Mesenchymal stem cell (in vitro differentiated cells and primary cell): ENCODE measurements at regions not wholly inside any gene's neighbourhood (a gene's known extent, or its start where the extent isn't known, plus 50 kb on each side); places are given as distances from the start of the nearest gene placed in this dataset.
"Not testable (repeated sequence)": the region's sequence is repeated elsewhere in the genome, so short reads cannot be mapped to it uniquely, and the experiment has no call there.

Experiments used
- DNase-seq: peaks from one replicate; pipeline ENCODE4 v3.0.0-alpha.2; 2013
- H2AFZ ChIP-seq: one replicate; pipeline ENCODE4 v1.6.1; 2013; ENCODE audit warnings: low read depth, mild to moderate bottlenecking, control low read depth, inconsistent platforms, low read length, moderate library complexity
- H2AK5ac ChIP-seq: 2 replicates; pipeline ENCODE4 v1.6.1; 2013; ENCODE audit warnings: low read length, moderate library complexity, mild to moderate bottlenecking, inconsistent platforms; ENCODE audit not compliant: severe bottlenecking
- H2BK120ac ChIP-seq: one replicate; pipeline ENCODE4 v1.6.1; 2013; ENCODE audit warnings: low read depth, mild to moderate bottlenecking, inconsistent platforms, low read length, moderate library complexity
- H2BK12ac ChIP-seq, 2 experiments: one replicate each; pipeline ENCODE4 v1.6.1; 2013; ENCODE audit warnings: inconsistent platforms in 2 of 2, low read length in 2 of 2, mild to moderate bottlenecking in 2 of 2, moderate library complexity in 2 of 2, control low read depth in 1 of 2
- H2BK15ac ChIP-seq: one replicate; pipeline ENCODE4 v1.6.1; 2013; ENCODE audit warnings: mild to moderate bottlenecking, low read depth, inconsistent platforms; ENCODE audit not compliant: poor library complexity, severe bottlenecking
- H2BK5ac ChIP-seq: 2 replicates; pipeline ENCODE4 v1.6.1; 2013; ENCODE audit warnings: low read depth, mild to moderate bottlenecking, low read length, control low read depth, inconsistent platforms; ENCODE audit not compliant: poor library complexity, severe bottlenecking
- H3K14ac ChIP-seq, 2 experiments: one replicate each; pipeline ENCODE4 v1.6.1; 2013; ENCODE audit warnings: inconsistent platforms in 2 of 2, low read length in 2 of 2, control low read depth in 1 of 2, mild to moderate bottlenecking in 1 of 2, moderate library complexity in 1 of 2
- H3K18ac ChIP-seq, 2 experiments: one replicate each; pipeline ENCODE4 v1.6.1; 2013; ENCODE audit warnings: inconsistent platforms in 2 of 2, low read length in 2 of 2, control low read depth in 1 of 2, low read depth in 1 of 2, mild to moderate bottlenecking in 1 of 2
- H3K23ac ChIP-seq, 2 experiments: one replicate each; pipeline ENCODE4 v1.6.1; 2013; ENCODE audit warnings: inconsistent platforms in 2 of 2, low read length in 2 of 2, mild to moderate bottlenecking in 2 of 2, moderate library complexity in 2 of 2, control low read depth in 1 of 2
- H3K27ac ChIP-seq: 2 replicates; pipeline ENCODE4 v1.5.1; 2013; ENCODE audit warnings: mild to moderate bottlenecking, moderate library complexity, low read length, control low read depth, inconsistent platforms; ENCODE audit not compliant: poor library complexity, severe bottlenecking
- H3K27me3 ChIP-seq, 2 experiments: 2 replicates each; pipeline versions ENCODE4 v1.6.1 to v1.7.0; 2013; ENCODE audit warnings: low read length in 2 of 2, mild to moderate bottlenecking in 2 of 2, moderate library complexity in 2 of 2, control low read depth in 1 of 2, inconsistent platforms in 1 of 2; ENCODE audit not compliant: control insufficient read depth in 1 of 2, insufficient read depth in 1 of 2
- H3K36me3 ChIP-seq, 2 experiments: 2 replicates each; pipeline versions ENCODE4 v1.6.1 to v1.7.0; 2013; ENCODE audit warnings: low read length in 2 of 2, control low read depth in 1 of 2, inconsistent platforms in 1 of 2, low read depth in 1 of 2, mild to moderate bottlenecking in 1 of 2; ENCODE audit not compliant: insufficient read depth in 2 of 2, control insufficient read depth in 1 of 2
- H3K4ac ChIP-seq, 2 experiments: one replicate each; pipeline ENCODE4 v1.6.1; 2013; ENCODE audit warnings: inconsistent platforms in 2 of 2, low read length in 2 of 2, mild to moderate bottlenecking in 2 of 2, moderate library complexity in 2 of 2, control low read depth in 1 of 2, low read depth in 1 of 2
- H3K4me1 ChIP-seq: 2 replicates; pipeline ENCODE4 v1.6.1; 2013; ENCODE audit warnings: low read depth, low read length, control low read depth; ENCODE audit not compliant: control insufficient read depth, insufficient read depth
- H3K4me2 ChIP-seq: 2 replicates; pipeline ENCODE4 v1.6.1; 2013; ENCODE audit warnings: low read length, mild to moderate bottlenecking, inconsistent platforms; ENCODE audit not compliant: poor library complexity, severe bottlenecking
- H3K4me3 ChIP-seq, 2 experiments: 2 replicates each; pipeline versions ENCODE4 v1.5.1 to v1.7.0; 2013; ENCODE audit warnings: low read length in 2 of 2, mild to moderate bottlenecking in 2 of 2, control low read depth in 1 of 2, low read depth in 1 of 2; ENCODE audit not compliant: insufficient read depth in 1 of 2
- H3K79me1 ChIP-seq: replicated peaks from 2 replicates; pipeline ENCODE4 v1.6.1; 2013; ENCODE audit warnings: mild to moderate bottlenecking, control low read depth, low read length, inconsistent platforms; ENCODE audit not compliant: poor library complexity, severe bottlenecking
- H3K9ac ChIP-seq: 2 replicates; pipeline ENCODE4 v1.7.0; 2013; ENCODE audit warnings: mild to moderate bottlenecking, low read length, moderate library complexity
- H3K9me3 ChIP-seq: 2 replicates; pipeline ENCODE4 v1.7.0; 2013; ENCODE audit warnings: mild to moderate bottlenecking, low read length; ENCODE audit not compliant: control insufficient read depth
- H4K8ac ChIP-seq: one replicate; pipeline ENCODE4 v1.6.1; 2013; ENCODE audit warnings: inconsistent platforms, mild to moderate bottlenecking, low read length, moderate library complexity
- H4K91ac ChIP-seq: one replicate; pipeline ENCODE4 v1.6.1; 2013; ENCODE audit warnings: mild to moderate bottlenecking, low read length, inconsistent platforms
- WGBS: methylation state at CpG from one replicate; pipeline ENCODE4 v1.1.7; 2013; ENCODE audit warnings: mixed read lengths; 5-methylcytosine and 5-hydroxymethylcytosine counted together

DNA sequence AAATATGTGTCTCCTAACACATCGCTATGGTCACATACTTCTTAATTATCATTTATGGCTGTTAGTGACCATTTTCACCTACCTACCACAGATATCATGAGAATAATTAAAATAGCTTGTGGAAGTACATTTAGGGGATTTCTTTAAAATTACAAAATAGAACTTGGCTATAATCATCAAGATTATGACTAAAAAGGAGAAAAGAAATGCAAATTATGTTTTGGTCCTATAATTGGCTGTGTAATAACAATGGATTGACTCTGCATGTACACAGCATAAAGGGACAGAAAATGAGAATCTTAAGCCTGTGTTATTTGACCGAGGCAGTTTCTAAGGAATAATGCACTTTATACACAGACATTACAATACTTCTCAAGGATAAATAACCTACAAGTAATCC lies 197.7 kb upstream of the ZNF322 start:
- H2BK15ac ChIP-seq, H3K79me1 ChIP-seq, H3K9ac ChIP-seq, H4K8ac ChIP-seq, H3K14ac ChIP-seq, H3K23ac ChIP-seq, H3K27me3 ChIP-seq, DNase-seq, H3K4me2 ChIP-seq, H4K91ac ChIP-seq, H2BK120ac ChIP-seq, H3K27ac ChIP-seq, H2BK5ac ChIP-seq, H3K4ac ChIP-seq, H3K18ac ChIP-seq, H3K4me3 ChIP-seq, H3K4me1 ChIP-seq, H2BK12ac ChIP-seq, H3K9me3 ChIP-seq, H3K36me3 ChIP-seq, H2AFZ ChIP-seq, H2AK5ac ChIP-seq: not testable (repeated sequence)
- WGBS: no CpG with 5 or more reads among the region's 2 CpGs

DNA sequence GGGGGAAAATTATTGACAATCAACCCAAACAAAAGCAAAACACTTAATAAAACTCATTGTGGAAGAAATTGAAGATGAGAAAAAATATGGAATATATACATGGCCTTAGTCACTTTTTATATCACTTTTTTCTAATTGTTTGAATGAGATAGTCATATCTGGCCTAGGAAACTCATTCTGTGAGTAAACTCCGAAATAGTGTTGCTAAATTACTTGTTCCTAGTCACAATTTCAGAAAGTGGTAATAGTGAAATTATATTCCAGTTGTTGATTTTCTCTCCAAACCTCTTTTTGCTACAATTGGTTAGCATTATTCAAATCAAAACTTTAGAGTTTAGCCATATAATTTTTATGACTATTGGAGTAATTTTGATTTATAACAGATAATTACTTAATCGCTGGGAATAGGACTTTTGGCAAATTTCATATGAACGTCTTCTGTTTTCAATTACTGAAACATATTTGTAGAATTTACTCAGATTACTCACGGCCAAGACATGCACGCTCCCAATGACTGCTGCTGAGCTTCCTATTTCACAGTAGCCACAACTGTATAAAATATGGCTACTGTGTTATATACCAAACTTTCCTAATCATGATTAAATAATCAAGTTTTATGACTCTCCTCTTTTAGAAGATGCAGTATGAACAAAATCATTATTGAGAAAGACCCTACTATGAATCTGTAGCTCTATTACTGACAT lies 199.7 kb upstream of the ZNF322 start:
- not testable (repeated sequence) for H3K27ac ChIP-seq, H3K9me3 ChIP-seq, H2BK12ac ChIP-seq, H4K8ac ChIP-seq, H3K4me2 ChIP-seq, H4K91ac ChIP-seq, H2BK5ac ChIP-seq, H3K4me1 ChIP-seq, H3K79me1 ChIP-seq, H2BK120ac ChIP-seq, H2AFZ ChIP-seq, H3K4me3 ChIP-seq, H3K23ac ChIP-seq, H2BK15ac ChIP-seq, H3K9ac ChIP-seq, H3K36me3 ChIP-seq, H2AK5ac ChIP-seq, H3K27me3 ChIP-seq, DNase-seq, H3K4ac ChIP-seq, H3K18ac ChIP-seq, H3K14ac ChIP-seq
- WGBS: no CpG with 5 or more reads among the region's 5 CpGs

DNA sequence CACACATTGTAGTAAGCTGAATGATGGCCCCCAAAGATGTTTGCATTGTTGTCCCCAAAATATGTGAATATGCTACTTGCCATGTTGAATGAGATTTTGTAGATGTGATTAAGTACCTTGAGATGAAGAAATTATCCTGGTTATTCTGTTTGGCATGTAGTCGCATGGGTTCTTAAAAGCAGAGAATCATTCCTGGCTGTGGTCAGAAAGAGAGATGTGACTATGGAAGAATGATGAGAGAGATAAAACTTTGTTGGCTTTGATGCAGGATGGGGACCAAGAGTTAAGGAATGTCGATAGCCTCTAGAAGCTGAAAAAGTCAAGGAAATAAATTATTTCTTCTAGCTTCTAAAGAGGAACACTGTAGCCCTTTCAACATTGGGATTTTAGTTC lies 200.2 kb upstream of the ZNF322 start:
- H2BK120ac ChIP-seq, H3K4me3 ChIP-seq, H3K36me3 ChIP-seq, H2BK15ac ChIP-seq, H3K14ac ChIP-seq, DNase-seq, H3K9ac ChIP-seq, H3K27me3 ChIP-seq, H2AK5ac ChIP-seq, H2BK12ac ChIP-seq, H3K27ac ChIP-seq, H3K23ac ChIP-seq, H2BK5ac ChIP-seq, H4K8ac ChIP-seq, H2AFZ ChIP-seq, H3K9me3 ChIP-seq, H3K4me2 ChIP-seq, H3K4ac ChIP-seq, H3K18ac ChIP-seq, H3K79me1 ChIP-seq, H3K4me1 ChIP-seq, H4K91ac ChIP-seq: not testable (repeated sequence)
- WGBS: 94% methylated on average over 1 of the region's 2 CpGs

DNA sequence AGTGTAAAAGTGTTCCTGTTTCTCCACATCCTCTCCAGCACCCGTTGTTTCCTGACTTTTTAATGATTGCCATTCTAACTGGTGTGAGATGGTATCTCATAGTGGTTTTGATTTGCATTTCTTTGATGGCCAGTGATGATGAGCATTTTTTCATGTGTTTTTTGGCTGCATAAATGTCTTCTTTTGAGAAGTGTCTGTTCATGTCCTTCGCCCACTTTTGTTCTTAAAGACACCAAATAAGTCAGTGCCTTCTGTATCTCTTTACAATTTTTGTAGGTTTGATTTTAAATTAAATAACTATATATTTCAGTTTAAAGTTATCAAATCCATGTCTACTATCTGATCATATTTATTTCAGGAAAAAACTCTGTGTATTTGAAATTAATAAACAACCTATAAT lies 202.4 kb upstream of the ZNF322 start:
- H3K4me2 ChIP-seq, H3K4me3 ChIP-seq, H2AFZ ChIP-seq, H3K4me1 ChIP-seq, H3K9me3 ChIP-seq, H4K91ac ChIP-seq, H3K9ac ChIP-seq, H3K27ac ChIP-seq, H2AK5ac ChIP-seq, DNase-seq, H4K8ac ChIP-seq, H3K36me3 ChIP-seq, H2BK120ac ChIP-seq, H3K14ac ChIP-seq, H3K79me1 ChIP-seq, H2BK5ac ChIP-seq, H3K23ac ChIP-seq, H2BK12ac ChIP-seq, H3K4ac ChIP-seq, H2BK15ac ChIP-seq, H3K27me3 ChIP-seq, H3K18ac ChIP-seq: not testable (repeated sequence)
- no CpG with 5 or more reads among the region's 2 CpGs for WGBS
